Spinal cord (tissue), 9 donors: ENCODE measurements at regions not wholly inside any gene's neighbourhood (a gene's known extent, or its start where the extent isn't known, plus 50 kb on each side); places are given as distances from the start of the nearest gene placed in this dataset.

Source experiments
- DNase-seq, 6 donors: peaks; one replicate each; pipeline versions ENCODE4 v3.0.0 to v3.0.0-alpha.2; 2013 to 2015; ENCODE audit warnings: low spot score in 6 of 6, low read depth in 4 of 6
- H3K27ac ChIP-seq: one replicate; pipeline ENCODE4 v1.5.1; 2013; ENCODE audit warnings: low read depth, low read length, control low read depth
- H3K27me3 ChIP-seq: one replicate; pipeline ENCODE4 v1.6.1; 2013; ENCODE audit warnings: low read length; ENCODE audit not compliant: control insufficient read depth, insufficient read depth
- H3K36me3 ChIP-seq: one replicate; pipeline ENCODE4 v1.6.1; 2013; ENCODE audit warnings: low read length; ENCODE audit not compliant: control insufficient read depth, insufficient read depth
- H3K4me1 ChIP-seq: one replicate; pipeline ENCODE4 v1.6.1; 2013; ENCODE audit warnings: low read length; ENCODE audit not compliant: control insufficient read depth, insufficient read depth
- H3K4me3 ChIP-seq: one replicate; pipeline ENCODE4 v1.5.1; 2013; ENCODE audit warnings: low read depth, low read length, control low read depth
- H3K9me3 ChIP-seq: one replicate; pipeline ENCODE4 v1.6.1; 2013; ENCODE audit warnings: low read length; ENCODE audit not compliant: control insufficient read depth, insufficient read depth
- WGBS: methylation state at CpG from one replicate; pipeline ENCODE4 v1.1.5; 2013; ENCODE audit warnings: missing lambda C conversion rate; ENCODE audit not compliant: insufficient coverage; 5-methylcytosine and 5-hydroxymethylcytosine counted together
- donor health status: healthy.

DNA sequence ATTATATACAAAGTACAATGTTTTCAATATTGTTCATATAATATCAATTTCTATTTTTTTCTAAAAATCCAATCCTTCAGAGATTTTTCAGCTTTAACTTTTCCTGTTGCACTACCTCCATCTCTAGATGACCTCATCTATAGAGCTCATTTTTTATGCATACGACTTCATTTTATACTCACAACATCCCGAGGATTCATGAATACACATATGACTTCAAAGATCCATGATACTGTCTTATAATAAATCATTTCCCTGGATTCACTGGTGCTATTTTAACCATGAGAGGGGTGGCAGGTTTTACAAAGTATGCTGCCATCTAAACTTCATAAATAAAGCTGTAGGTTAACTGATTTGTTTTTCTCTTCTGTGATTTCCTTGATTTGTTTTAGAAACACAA lies 694.6 kb downstream of the EPHA4 start:
- Histone ChIP-seq H3K27me3 (no peaks in the 10 kb centered on the region), H3K27ac (no peak overlapping the region), H3K9me3 (no peaks in the 10 kb centered on the region), H3K4me1 (no peaks in the 10 kb centered on the region), H3K36me3 (no peaks in the 10 kb centered on the region), H3K4me3 (no peak overlapping the region)
- DNase-seq, result no peak
- WGBS, result 100% methylated on average over 1 of the region's 2 CpGs

DNA sequence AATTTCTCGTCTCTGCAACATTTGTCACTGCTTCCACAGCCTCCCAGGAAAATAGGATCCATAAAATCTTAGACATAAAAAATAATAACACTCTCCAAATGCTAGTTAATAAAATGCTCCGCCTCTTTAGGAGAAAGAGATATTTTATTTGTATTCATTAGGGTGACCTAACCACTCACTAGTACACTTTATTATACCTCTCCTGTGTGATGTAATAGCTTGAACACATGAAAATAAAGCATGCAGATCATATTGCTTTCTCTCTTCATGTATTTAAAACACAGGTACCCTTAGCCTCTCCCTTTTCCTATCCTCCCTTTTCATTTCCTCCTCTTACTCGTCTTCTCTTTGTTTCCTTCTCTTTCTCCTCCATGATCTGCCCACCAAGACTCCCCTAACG lies 694.2 kb downstream of the EPHA4 start:
- Histone ChIP-seq H3K4me3 (no peak overlapping the region), H3K36me3 (no peaks in the 10 kb centered on the region), H3K9me3 (no peaks in the 10 kb centered on the region), H3K27ac (no peak overlapping the region), H3K4me1 (no peaks in the 10 kb centered on the region), H3K27me3 (no peaks in the 10 kb centered on the region)
- WGBS, result 100% methylated on average over 1 of the region's 4 CpGs
- peak in 1 of 6 donors; percentile 66 for DNase-seq

DNA sequence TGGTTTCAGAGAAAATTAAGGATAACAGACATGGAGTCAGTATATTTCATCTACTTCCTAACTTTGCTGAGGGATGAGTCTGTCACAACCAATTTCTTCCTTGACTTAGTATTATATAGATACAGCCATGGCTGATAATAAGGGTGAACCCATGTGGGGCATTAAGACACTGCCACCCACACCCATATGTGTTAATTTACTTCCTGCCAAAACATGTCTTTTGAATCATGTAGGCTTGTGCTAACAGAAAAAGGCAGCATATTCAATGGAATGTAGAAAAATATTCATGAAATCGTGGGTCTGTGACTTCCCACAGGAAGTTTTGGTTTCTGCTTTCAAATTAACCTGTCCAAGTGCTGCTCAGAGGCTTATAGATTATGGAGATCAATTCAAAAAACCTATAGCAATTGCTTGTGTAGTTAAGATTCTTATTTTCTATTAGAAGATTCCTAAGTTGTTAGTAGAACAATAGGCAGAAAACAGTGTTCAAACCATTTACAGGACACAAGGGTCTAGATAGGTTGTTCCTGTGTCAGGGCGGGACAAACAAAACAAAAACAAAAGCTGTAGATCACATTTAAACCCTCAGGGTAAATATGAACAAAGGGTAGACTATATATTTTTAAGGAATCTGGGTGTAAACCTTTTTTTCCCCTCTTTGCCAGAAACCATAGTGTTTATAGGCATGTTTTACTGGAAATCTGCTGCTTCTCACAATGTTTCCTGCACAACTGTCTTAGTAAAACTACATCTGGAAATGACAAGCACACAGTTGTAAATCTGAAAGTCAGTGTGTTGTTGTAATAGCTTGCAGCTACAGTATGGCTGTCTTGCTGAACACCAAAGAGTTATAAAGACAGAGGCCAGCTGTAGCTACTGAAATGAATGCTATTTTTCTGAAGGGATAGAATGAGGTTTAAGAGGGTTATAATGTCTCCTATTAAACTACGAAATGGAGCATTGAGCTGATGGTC lies 691.2 kb downstream of the EPHA4 start:
- H3K27me3 ChIP-seq, result no peaks in the 10 kb centered on the region
- DNase-seq, result peak in 1 of 6 donors; percentile 28
- no peak overlapping the region for H3K4me3 ChIP-seq
- no peaks in the 10 kb centered on the region for H3K36me3 ChIP-seq
- H3K4me1 ChIP-seq, result no peaks in the 10 kb centered on the region
- no CpG with 5 or more reads among the region's 3 CpGs for WGBS
- no peaks in the 10 kb centered on the region for H3K9me3 ChIP-seq
- H3K27ac ChIP-seq, result no peak overlapping the region

DNA sequence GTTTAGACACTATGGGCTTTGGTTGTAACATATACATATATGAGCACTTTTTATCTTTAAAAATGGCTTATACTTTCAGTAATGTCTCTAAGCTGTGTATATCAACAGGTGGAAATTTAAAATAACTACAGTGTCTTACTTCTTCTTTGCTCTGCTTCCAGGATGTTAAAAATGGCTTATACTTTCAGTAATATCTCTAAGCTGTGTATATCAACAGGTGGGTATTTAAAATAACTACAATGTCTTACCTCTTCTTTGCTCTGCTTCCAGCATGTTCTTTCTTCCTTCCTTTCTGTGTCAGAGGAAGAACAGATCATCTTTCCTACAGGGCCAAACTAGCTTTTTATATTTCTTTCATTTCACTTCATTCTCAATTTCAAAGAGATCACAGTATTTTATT lies 689.6 kb downstream of the EPHA4 start:
- Histone ChIP-seq H3K4me1 (no peaks in the 10 kb centered on the region), H3K27me3 (no peaks in the 10 kb centered on the region), H3K9me3 (no peaks in the 10 kb centered on the region), H3K4me3 (no peak overlapping the region), H3K36me3 (no peaks in the 10 kb centered on the region), H3K27ac (no peak overlapping the region)
- no peak for DNase-seq

DNA sequence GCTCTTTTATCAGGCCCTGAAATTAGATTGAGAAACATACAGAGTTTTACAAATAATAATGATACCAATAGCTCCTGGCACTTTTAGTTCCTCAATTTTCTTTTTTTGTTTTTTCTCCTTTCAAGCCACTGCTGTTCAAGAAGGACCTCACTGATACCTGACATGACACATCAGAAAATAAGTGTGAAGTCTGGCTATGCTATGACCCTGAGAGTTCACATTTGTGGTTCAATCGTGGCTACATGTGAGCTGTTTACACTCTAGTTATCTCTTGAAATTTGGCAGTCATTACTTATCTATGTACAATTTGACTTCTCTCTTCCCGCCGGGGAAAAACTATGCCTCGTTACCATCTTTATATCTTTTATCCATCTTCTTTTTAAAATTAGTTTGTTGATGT lies 686.5 kb downstream of the EPHA4 start:
- DNase-seq, result no peak
- H3K36me3 ChIP-seq, result no peaks in the 10 kb centered on the region
- no peaks in the 10 kb centered on the region for H3K4me1 ChIP-seq
- no peak overlapping the region for H3K27ac ChIP-seq
- no CpG with 5 or more reads among the region's 4 CpGs for WGBS
- no peak overlapping the region for H3K4me3 ChIP-seq
- no peaks in the 10 kb centered on the region for H3K27me3 ChIP-seq
- no peaks in the 10 kb centered on the region for H3K9me3 ChIP-seq

DNA sequence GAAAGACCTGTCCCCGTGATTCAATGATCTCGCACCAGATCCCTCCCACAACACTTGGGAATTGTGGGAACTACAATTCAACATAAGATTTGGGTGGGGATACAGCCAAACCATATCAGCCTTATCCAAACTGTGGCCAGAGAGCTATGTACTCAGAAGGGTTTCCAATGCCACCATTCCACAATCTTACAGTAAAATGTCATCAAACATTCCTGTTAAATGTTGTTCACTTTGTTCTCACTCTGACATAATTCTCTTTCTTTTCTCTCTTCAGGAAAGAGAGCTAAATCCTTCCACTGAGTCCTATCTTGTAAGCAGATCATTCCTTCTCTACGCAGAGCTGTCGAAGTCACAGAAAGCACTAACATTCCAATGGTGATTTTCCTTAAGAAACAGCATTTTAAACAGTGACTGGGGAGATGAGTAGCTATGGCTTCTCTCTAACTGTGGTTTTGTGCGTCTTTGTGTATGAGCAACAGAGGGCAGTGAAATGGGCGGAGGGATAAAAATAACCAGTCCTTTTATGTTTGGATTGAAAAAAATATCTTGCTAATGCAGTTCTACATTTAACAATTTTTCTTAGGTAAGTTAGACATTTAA lies 684.7 kb downstream of the EPHA4 start:
- WGBS, result 71% methylated on average over 1 of the region's 6 CpGs
- no peak for DNase-seq
- Histone ChIP-seq H3K27me3 (no peaks in the 10 kb centered on the region), H3K27ac (no peak overlapping the region), H3K9me3 (no peaks in the 10 kb centered on the region), H3K36me3 (no peaks in the 10 kb centered on the region), H3K4me3 (no peak overlapping the region), H3K4me1 (no peaks in the 10 kb centered on the region)

DNA sequence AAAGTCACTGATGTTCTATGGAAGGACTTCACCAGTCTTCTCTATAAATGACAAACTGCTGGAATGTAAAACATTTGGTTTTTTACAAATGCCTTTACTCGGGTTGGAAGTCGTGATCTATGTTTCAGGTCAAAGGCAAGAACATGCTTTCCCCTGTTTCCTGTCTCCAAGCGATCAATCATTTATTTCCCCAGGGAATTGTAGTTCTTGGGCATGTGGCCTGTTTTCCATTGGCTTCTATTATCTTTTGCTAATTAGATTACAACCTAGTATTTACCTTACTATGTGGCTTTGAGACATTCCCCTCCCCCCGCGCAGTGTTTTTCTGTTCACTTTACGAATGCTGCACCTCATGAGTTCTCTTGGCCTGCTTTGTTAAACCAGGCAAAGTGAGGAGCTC lies 684.2 kb downstream of the EPHA4 start:
- Histone ChIP-seq H3K27ac (no peak overlapping the region), H3K27me3 (no peaks in the 10 kb centered on the region), H3K36me3 (no peaks in the 10 kb centered on the region), H3K4me3 (no peak overlapping the region), H3K9me3 (no peaks in the 10 kb centered on the region), H3K4me1 (no peaks in the 10 kb centered on the region)
- DNase-seq, result no peak
- WGBS, result no CpG with 5 or more reads among the region's 6 CpGs

DNA sequence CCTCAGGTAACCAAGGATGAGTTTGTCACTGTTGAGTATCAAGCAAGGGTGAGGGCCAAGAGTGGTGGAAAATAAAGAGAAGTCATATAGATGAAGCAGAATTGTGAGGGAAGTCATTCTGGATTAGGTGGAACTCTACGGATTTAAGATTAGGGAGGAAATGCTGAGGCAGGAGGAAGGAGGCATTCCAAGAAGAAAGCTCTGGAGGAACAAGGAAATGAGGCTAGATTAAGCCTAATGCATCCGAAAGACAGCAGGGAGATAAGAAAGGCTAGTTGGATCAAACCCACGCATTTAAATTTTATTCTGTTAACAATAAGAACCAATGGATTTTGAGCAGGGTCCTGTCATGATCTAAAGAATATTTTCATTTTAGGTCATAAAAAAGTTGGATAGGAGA lies 681.2 kb downstream of the EPHA4 start:
- Histone ChIP-seq H3K27me3 (no peaks in the 10 kb centered on the region), H3K36me3 (no peaks in the 10 kb centered on the region), H3K4me1 (no peaks in the 10 kb centered on the region), H3K9me3 (no peaks in the 10 kb centered on the region), H3K4me3 (no peak overlapping the region), H3K27ac (no peak overlapping the region)
- 100% methylated on average over 1 of the region's 3 CpGs for WGBS
- no peak for DNase-seq

DNA sequence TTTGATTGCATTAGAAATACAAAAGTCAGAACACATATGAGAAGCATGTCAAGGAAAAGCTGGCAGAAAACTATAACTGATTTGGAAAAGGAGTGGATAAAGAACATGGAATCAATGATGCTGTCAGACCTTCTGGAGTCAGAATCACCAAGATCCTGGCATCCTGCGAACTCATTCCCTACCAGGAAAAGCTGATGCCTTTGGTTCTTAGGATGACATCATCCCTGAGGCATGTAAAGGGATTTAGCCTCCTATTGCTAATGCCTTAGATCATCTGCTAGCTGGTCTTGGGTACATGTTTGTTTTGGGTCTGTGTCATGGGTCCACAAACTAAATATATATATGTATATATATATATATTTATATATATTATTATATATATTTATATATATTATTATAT lies 680.7 kb downstream of the EPHA4 start:
- no CpG with 5 or more reads among the region's 1 CpG for WGBS
- Histone ChIP-seq H3K27me3 (no peaks in the 10 kb centered on the region), H3K36me3 (no peaks in the 10 kb centered on the region), H3K4me1 (no peaks in the 10 kb centered on the region), H3K4me3 (no peak overlapping the region), H3K9me3 (no peaks in the 10 kb centered on the region), H3K27ac (no peak overlapping the region)
- no peak for DNase-seq
